ENCODE measurements at regions not wholly inside any gene's neighbourhood (a gene's known extent, or its start where the extent isn't known, plus 50 kb on each side); places are given as distances from the start of the nearest gene placed in this dataset.
"Not testable (repeated sequence)": the region's sequence is repeated elsewhere in the genome, so short reads cannot be mapped to it uniquely, and the experiment has no call there.

- no peaks in the 10 kb centered on the region for H3K9me3 ChIP-seq
- TF ChIP-seq POLR2A (IDR thresholded peaks at IDR 0.05) (no peak), CTCF (IDR thresholded peaks at IDR 0.05) (peak; percentile 55 to 81 (median 77))
- WGBS, 2 donors: 13 to 17% methylated on average over 9 of the region's 9 CpGs
- no peak overlapping the region for H3K4me3 ChIP-seq
- DNase-seq: no peak
- H3K36me3 ChIP-seq: no peaks in the 10 kb centered on the region
- no peak overlapping the region for H3K27ac ChIP-seq
- H3K27me3 ChIP-seq: no peaks in the 10 kb centered on the region
- intact Hi-C loops (cut with DNase I): loop anchor here (10.0 kb wide), 1 partner anchor 733 kb away; a partner anchor contains a TSS
- H3K4me1 ChIP-seq: peaks cover 0 to 15% (median 0%) of the 10 kb centered on the region in 3 donors
Observed at GRCh38 chr6:27161946-27162603, 85.4 kb upstream of the PRSS16 start.

GRCh38 chr6:27163834-27164233 is 83.7 kb upstream of the PRSS16 start:
- Histone ChIP-seq H3K27me3 (no peaks in the 10 kb centered on the region), H3K4me3 (no peak overlapping the region), H3K27ac (no peak overlapping the region), H3K4me1 (peaks cover 0 to 3% (median 0%) of the 10 kb centered on the region in 3 donors), H3K9me3 (no peaks in the 10 kb centered on the region), H3K36me3 (no peaks in the 10 kb centered on the region)
- no peak for TF ChIP-seq POLR2A (IDR thresholded peaks at IDR 0.05)
- no peak for TF ChIP-seq CTCF (IDR thresholded peaks at IDR 0.05)
- no peak for DNase-seq
- intact Hi-C loops (cut with DNase I): loop anchor here (10.0 kb wide), 1 partner anchor 731 kb away; a partner anchor contains a TSS

- H3K4me3 ChIP-seq: no peak overlapping the region
- no peaks in the 10 kb centered on the region for H3K9me3 ChIP-seq
- H3K4me1 ChIP-seq: no peaks in the 10 kb centered on the region
- 53 to 56% methylated on average over 2 of the region's 2 CpGs for WGBS, 2 donors
- intact Hi-C loops (cut with DNase I): loop anchor here (10.0 kb wide), 1 partner anchor 727 kb away; a partner anchor contains a TSS
- no peaks in the 10 kb centered on the region for H3K36me3 ChIP-seq
- H3K27ac ChIP-seq: no peak overlapping the region
- no peak for TF ChIP-seq CTCF (IDR thresholded peaks at IDR 0.05)
- no peak for TF ChIP-seq POLR2A (IDR thresholded peaks at IDR 0.05)
- DNase-seq: no peak
- H3K27me3 ChIP-seq: no peaks in the 10 kb centered on the region
Observed at GRCh38 chr6:27168108-27168507, 79.4 kb upstream of the PRSS16 start.

GRCh38 chr6:27168586-27169443 is 78.7 kb upstream of the PRSS16 start:
- Histone ChIP-seq H3K9me3 (no peaks in the 10 kb centered on the region), H3K27ac (no peak overlapping the region), H3K4me3 (no peak overlapping the region), H3K4me1 (no peaks in the 10 kb centered on the region), H3K27me3 (no peaks in the 10 kb centered on the region), H3K36me3 (no peaks in the 10 kb centered on the region)
- WGBS, 2 donors: 68 to 71% methylated on average over 5 of the region's 5 CpGs
- intact Hi-C loops (cut with DNase I): loop anchor here (10.0 kb wide), 1 partner anchor 726 kb away; a partner anchor contains a TSS
- no peak for TF ChIP-seq CTCF (IDR thresholded peaks at IDR 0.05)
- TF ChIP-seq POLR2A (IDR thresholded peaks at IDR 0.05): no peak
- DNase-seq: no peak

GRCh38 chr6:27172524-27173231 is 74.8 kb upstream of the PRSS16 start:
- H3K9me3 ChIP-seq; H3K27me3 ChIP-seq; H3K27ac ChIP-seq; DNase-seq; H3K4me3 ChIP-seq; H3K4me1 ChIP-seq; intact Hi-C loops (cut with DNase I); H3K36me3 ChIP-seq: not testable (repeated sequence)
- 77 to 83% methylated on average over 19 of the region's 19 CpGs for WGBS, 2 donors

GRCh38 chr6:27173232-27173601 is 74.3 kb upstream of the PRSS16 start:
- WGBS, 2 donors: 77 to 84% methylated on average over 8 of the region's 8 CpGs
- H3K36me3 ChIP-seq; H3K27ac ChIP-seq; DNase-seq; intact Hi-C loops (cut with DNase I); H3K27me3 ChIP-seq; H3K9me3 ChIP-seq; H3K4me3 ChIP-seq: not testable (repeated sequence)
- H3K4me1 ChIP-seq: peaks cover 0 to 12% (median 0%) of the 10 kb centered on the region in 3 donors

All from esophagus squamous epithelium (tissue), 5 donors.